NB4 (cell line): ENCODE measurements at regions not wholly inside any gene's neighbourhood (a gene's known extent, or its start where the extent isn't known, plus 50 kb on each side); places are given as distances from the start of the nearest gene placed in this dataset.
"Not testable (repeated sequence)": the region's sequence is repeated elsewhere in the genome, so short reads cannot be mapped to it uniquely, and the experiment has no call there.

Experiments
- DNase-seq: peaks from one replicate; pipeline ENCODE4 v3.0.0; 2010; ENCODE audit warnings: low read depth
- H3K4me3 ChIP-seq: one replicate; pipeline ENCODE4 v1.5.1; 2011; ENCODE audit warnings: mild to moderate bottlenecking, low read depth, low read length, moderate library complexity
- CTCF ChIP-seq: IDR thresholded peaks from one replicate; pipeline ENCODE4 v1.5.1; 2012; ENCODE audit warnings: low read depth, low read length
- MAX ChIP-seq: IDR thresholded peaks from 2 replicates; pipeline ENCODE4 v1.6.1; 2011; ENCODE audit warnings: low read depth, low read length
- MYC ChIP-seq: IDR thresholded peaks from 2 replicates; pipeline ENCODE4 v1.6.1; 2011; ENCODE audit warnings: low read depth, low read length
- POLR2A ChIP-seq: IDR thresholded peaks from 2 replicates; pipeline ENCODE4 v1.6.1; 2011; ENCODE audit warnings: mild to moderate bottlenecking; ENCODE audit not compliant: insufficient read length; ENCODE audit errors: extremely low read depth

- TF ChIP-seq POLR2A (no peak), CTCF (no peak), MYC (no peak), MAX (no peak)
- DNase-seq = no peak
- no peak overlapping the region for H3K4me3 ChIP-seq
These were observed 703.7 kb upstream of the MGAT4C start for GRCh38 chr12:86959766-86960458.

GRCh38 chr12:86950444-86950843 lies 694.3 kb upstream of the MGAT4C start:
- H3K4me3 ChIP-seq = no peak overlapping the region
- no peak for DNase-seq
- TF ChIP-seq POLR2A (no peak), CTCF (no peak), MYC (no peak), MAX (no peak)

DNA sequence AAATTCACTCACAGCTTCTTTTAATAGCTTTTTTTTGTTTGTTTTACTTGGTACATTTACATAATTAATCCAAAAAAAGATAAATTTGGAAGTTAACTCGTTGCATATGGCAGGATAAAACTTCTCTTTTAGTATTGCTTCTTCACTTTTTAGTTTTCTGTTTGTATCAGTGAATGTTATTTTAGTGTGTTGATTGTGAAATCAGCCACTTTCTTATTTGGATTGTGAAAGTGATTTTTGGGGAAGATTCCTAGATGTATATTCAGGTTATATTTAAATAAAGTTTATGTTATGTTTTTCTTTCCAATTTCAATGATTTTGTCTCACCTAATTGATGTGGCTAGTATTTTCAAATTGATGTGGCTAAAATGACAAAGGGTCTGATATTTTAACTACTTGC lies 693.9 kb upstream of the MGAT4C start:
- H3K4me3 ChIP-seq = no peak overlapping the region
- DNase-seq = no peak
- no peak for TF ChIP-seq MYC
- TF ChIP-seq POLR2A = no peak
- no peak for TF ChIP-seq CTCF
- TF ChIP-seq MAX = no peak

DNA sequence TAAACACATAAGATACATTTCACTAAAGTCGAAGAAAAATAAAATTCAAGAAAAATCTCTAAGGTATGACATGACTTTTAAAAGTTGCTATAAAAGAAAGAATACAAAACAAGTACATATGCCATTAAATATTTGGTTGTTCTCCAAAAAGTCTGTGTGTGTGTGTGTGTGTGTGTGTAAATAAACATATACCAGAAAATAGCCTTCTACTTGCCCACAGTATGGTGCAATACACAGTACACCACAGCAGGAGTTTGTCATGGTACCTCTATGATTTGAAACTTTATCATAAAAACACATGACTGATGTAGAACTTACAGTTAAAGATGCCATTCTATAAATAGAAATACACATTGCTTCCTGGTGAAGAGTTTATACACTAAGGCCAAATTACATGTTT lies 692.7 kb upstream of the MGAT4C start:
- no peak for DNase-seq
- TF ChIP-seq POLR2A (no peak), CTCF (no peak), MAX (no peak), MYC (no peak)
- no peak overlapping the region for H3K4me3 ChIP-seq

- TF ChIP-seq MAX (no peak), MYC (no peak), CTCF (no peak), POLR2A (no peak)
- no peak overlapping the region for H3K4me3 ChIP-seq
- DNase-seq = no peak
These were observed 689.5 kb upstream of the MGAT4C start for GRCh38 chr12:86945685-86946196.

- H3K4me3 ChIP-seq = not testable (repeated sequence)
These were observed 688.1 kb upstream of the MGAT4C start for GRCh38 chr12:86944197-86944819.

More at GRCh38 chr12:86944197-86944819, 688.1 kb upstream of the MGAT4C start:
- not testable (repeated sequence) for DNase-seq
